HG02970 (cell line): ENCODE measurements at regions not wholly inside any gene's neighbourhood (a gene's known extent, or its start where the extent isn't known, plus 50 kb on each side); places are given as distances from the start of the nearest gene placed in this dataset.

Source experiments
- ATAC-seq: cut with Tn5 transposase; IDR thresholded peaks from one replicate; pipeline ENCODE4 v1.9.1; 2021; ENCODE audit warnings: mild to moderate bottlenecking, moderate library complexity, moderate number of reproducible peaks; ENCODE audit not compliant: unreplicated experiment, low FRiP score

GRCh38 chr11:59302991-59303390 lies 55.7 kb upstream of the OR5AN1 start:
- no peak for ATAC-seq

GRCh38 chr11:59295435-59295834 lies 63.3 kb upstream of the OR5AN1 start:
- no peak for ATAC-seq

DNA sequence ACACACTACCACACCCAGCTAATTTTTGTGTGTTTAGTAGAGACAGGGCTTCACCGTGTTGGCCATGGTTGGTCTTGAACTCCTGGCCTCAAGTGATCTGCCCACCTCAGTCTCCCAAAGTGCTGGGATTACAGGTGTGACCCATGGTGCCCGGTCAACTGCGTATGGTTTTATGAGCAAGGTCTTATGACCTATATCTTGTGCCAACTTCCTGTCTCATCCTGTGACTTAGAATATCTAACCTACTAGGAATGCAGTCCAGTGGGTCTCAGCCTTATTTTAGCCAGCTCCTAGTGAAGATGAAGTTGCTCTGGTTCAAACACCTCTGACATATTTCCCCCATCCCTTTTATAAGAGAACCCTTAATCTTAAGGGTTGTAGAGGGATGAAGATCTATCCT lies 66.1 kb upstream of the OR5AN1 start:
- no peak for ATAC-seq

DNA sequence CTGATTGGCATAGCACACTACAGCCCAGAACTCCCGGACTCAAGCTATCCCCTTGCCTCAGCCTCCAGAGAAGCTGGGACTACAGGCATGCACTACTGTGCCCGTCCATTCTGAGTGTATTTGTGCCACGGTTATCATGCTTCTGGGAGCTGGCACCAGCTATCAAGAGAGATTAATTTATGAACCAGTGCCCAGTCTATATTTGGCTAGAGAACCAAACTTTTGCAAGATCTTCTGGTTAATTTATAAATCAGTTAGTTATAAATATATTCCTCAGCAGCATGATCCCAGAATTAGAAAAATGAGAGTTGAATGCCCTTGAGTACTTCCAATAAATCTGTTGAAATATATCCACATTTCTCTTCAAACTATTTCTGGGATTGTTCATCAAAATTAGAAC lies 67.5 kb upstream of the OR5AN1 start:
- no peak for ATAC-seq

DNA sequence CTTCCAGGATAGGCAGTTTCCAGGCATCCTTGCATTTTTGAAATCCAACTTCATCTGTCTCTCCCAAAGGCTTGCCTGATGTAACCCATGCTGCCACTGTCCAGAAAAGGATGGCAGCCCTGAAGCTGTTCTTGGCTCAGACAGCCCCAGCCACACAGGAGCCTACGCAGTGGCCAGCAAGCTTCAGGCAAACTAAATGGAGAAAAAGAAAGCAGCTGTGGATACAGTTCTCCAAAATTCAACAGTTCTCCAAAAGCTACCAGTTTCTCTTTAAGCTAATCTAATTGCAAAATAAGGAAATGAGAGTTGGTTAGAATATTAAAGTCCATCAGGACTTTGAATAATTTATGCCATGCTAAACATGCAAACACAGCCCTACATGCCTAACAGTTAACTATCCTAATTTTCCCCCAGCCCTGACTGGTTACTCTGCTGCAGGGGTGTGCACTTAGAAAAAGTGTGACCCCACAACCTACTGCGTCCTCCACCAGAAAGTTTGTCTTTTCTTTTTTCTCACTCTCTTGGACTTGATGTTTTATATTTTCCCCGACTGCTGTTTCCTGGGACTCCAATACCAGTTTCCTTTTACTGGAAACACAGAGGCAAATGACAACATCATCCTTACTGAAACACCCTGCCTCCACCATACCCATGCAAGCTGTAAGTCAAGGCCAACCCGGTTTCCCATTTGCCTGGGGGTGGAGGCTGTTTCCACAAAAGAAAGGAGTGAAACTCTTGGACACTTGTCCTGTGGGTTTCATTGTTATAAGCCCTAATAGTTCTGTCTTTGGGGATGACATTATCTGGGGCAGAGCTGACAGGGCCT lies 69.1 kb upstream of the OR5AN1 start:
- no peak for ATAC-seq

DNA sequence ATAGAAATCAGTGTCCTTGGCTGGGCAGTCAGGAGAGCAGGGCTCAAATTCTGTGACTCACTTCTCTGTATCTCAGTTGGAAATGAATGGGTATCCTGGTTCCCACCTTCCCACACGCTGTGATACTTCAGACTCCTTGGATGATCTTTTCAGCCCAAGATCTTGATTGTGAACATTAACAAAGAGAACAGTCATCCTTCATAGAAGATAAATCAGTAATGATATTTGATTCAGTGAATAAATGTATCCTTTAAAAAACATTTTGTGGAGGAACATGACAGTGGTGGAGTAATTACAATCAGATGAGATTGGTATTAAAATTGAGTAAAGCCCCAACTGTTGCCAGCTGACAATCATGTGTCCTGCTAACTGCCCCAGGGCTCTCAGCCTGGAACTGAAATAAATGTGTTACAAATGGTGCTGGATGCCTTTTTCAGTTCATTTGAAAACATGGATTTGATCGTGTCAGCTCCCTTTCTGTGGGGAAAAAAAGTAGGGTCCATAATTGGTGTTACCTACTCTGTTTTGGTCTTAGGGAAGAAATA lies 72.9 kb upstream of the OR5AN1 start:
- no peak for ATAC-seq

DNA sequence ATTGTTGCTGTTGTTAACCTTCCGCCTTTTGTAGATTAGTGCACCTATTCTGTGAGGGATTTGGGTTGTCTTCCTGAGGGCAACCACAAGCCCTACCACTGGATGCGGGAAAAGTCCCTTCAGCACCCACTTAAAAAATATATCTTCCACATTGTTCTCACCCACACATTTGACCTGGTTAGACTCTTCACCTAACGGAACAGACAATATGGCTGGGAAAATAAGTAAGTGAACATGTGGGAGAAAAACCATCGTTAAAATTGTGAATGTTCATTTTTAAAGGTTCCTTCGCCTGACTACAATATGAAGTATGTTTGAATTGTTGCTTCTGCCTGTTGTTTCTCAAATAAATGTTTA lies 72.0 kb upstream of the MPEG1 start:
- peak; percentile 16 for ATAC-seq

DNA sequence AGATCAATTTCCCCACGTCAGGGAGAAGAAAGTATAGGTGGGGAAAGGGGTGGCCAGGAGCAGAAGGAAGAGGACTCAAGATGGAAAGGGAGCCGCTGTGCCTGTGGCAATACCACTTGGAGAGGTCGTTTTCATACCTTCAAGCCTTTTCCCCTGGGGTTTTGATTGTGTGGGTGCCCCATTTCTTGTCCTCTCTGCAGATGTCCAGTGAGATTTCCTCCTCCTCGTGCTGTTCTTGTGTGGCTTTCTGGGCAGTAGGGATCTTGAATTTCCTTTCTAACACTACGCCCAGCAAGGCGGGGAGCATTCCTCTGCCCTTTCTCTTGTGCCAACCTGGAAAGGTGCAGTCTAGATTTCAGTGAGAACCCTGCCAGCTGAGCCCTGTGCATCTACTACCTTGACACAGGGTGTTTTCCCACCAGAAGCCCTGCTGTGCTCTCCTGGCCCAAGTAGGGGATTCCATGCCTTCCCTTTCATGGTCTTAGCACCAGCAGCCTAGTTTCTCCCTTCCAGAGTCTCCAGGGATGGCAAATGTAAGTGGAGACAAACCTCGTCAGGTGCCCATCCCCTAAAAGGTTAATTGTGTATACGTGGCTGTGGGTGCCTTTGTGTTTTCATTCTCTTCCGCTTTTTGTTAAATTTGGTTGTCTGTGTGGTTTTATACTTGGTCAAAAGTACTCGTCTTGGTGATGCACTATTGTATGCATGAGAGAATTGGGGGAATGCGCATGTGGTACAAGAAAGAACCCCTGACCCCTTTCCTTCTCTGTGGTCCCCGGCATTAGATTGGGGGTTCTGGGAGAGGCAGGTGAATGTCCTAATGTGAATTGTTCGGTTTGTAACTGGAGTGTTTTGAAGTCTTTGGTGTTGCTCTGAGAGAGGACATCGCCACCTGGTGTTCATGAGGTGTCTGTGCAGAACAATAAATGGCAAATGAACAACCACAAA lies 71.4 kb upstream of the MPEG1 start:
- peak; percentile 59 for ATAC-seq

DNA sequence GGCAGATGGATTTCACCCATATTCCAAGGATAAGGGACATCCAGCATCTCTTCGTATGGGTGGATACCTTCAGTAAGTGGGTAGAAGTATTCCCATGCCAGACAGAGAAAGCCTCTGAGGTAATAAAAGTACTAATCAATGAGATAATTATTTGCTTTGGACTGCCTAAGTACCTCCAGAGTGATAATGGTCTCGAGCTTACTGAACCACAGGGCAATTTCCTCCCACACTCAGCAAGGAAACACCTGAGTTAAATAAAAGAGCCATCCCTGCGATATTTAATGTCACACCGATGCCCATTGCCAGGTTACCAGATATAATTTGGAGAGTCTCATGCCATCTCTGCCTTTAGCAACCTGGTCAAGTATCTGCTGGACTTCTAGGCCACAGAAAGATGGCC lies 70.6 kb upstream of the MPEG1 start:
- no peak for ATAC-seq

GRCh38 chr11:59281177-59281576 lies 68.5 kb upstream of the MPEG1 start:
- ATAC-seq = no peak

GRCh38 chr11:59273373-59273841 lies 60.7 kb upstream of the MPEG1 start:
- peak; percentile 70 for ATAC-seq

GRCh38 chr11:59272771-59273372 lies 60.1 kb upstream of the MPEG1 start:
- no peak for ATAC-seq

DNA sequence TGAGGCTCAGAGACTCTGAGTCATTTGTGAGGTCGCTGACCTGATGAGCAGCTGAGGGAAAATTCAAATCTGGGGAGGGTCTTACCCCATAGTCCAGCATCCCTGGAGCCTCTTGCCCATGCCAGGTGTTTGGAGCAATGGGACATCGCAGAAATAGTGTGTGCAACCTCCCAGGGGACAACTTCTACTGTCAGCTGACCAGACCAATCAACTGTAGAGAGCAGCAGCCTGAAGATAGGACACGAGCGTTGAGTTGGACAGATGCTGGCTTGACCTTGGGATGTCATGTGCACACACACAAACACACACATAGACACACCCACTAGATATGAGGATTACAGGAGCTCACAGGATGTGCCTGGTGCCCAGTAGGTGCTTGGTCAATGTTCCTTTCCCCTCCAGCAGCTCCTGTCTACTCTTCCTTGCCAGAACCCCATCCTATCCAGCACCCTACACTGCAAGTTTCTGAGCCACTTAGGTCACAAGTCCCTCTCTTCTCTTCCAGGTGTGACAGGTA lies 59.1 kb upstream of the MPEG1 start:
- ATAC-seq = no peak

- no peak for ATAC-seq
Observed at GRCh38 chr11:59271247-59271755, 58.6 kb upstream of the MPEG1 start.

DNA sequence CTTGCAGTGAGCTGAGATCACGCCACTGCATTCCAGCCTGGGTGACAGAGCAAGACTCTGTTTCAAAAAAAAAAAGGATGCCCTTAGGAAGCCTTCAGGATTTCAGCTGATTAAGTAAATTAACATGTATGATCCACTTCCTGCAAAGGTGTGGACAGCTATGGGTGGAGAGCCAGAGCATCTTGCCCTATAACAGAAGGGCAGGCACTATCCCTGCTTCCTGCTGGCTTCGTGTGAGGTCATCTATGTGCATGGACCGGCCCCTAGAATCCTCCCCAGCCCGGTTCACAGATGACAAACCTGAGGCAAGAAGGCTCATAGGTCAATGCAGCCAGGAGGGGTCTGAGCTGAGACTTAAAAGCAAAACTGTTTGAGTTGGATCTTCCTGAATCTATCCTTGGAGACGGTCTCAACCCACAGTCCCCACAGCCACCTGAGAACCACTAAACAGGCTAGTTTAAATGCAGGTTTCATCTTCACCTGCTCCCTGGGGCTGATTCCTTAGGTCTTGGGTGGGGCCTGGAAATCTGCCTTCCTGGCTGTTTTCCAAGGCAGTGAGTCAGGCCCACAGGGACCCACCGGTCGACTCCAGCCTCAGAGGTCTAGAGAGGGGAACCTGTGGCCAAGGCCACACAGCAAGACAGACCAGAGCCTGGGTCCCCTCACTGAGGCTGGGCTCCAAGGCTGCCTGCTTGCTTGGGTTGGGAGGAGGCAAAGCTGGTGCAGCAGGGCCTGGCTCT lies 55.2 kb upstream of the MPEG1 start:
- ATAC-seq = no peak

DNA sequence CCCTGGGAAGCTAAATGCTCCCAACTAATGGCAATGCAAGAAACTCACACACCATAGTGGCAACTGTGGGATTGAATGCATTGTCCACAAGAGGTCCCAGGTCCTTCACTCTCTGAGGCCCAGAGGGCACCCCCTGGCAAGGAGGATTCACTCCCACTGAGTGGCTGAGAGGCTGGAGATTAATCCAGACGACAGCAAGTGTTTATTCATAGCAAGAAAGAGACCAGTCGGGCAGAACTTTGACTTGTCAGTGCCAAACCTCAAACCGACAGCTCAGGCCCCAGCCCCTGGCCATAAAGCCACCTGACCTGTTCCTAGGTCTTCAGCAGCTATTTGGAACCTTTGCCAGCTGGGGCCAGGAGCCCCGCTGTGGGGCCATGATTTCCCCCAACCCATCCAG lies 54.5 kb upstream of the MPEG1 start:
- ATAC-seq = peak; percentile 38

DNA sequence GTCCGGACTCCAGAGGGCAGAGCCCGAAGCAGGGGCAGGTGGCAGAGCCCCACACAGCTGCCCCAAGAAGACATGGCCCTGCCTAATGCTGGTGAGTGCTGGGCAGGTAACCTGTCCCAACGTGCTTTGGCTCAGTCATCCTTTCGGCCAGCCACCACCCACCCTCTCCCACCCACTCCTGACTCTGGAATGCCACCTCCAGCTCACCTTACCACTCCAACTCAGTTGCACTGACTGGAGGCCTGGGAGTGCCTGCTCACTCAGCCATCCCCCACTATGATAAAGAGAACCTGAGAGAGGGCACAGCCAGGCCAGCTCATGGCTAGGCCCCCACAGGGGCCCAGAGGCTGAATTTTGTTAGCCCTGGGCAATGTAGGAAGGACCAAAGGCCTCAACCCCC lies 53.8 kb upstream of the MPEG1 start:
- ATAC-seq = no peak

GRCh38 chr11:59265735-59266134 lies 53.0 kb upstream of the MPEG1 start:
- ATAC-seq = no peak

DNA sequence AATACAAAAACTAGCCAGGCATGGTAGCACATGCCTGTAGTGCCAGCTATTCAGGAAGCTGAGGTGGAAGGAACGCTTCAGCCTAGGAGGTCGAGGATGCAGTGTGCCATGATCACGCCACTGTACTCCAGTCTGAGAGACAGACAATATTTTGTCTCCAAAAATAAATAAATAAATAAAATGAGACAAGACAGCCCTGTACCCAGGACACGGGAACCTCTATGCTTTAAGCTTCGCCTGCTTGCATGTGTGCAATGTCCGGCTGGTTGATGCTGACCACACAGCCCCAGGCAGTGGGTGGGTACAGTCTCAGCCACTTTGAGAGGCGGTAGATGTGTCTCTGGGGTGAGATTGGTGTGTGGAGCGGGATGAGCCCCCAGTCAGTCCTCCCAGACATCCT lies 52.0 kb upstream of the MPEG1 start:
- no peak for ATAC-seq
